GM23248 (cell line): ENCODE measurements at regions not wholly inside any gene's neighbourhood (a gene's known extent, or its start where the extent isn't known, plus 50 kb on each side); places are given as distances from the start of the nearest gene placed in this dataset.

Source experiments
- EZH2 ChIP-seq: fragments of 200-600 bp; sonication (generic); IDR thresholded peaks from 2 replicates; pipeline ENCODE4 v1.6.1; 2018; ENCODE audit warnings: antibody characterized with exemption, mild to moderate bottlenecking; ENCODE audit not compliant: insufficient read depth, poor library complexity, severe bottlenecking
- EZH2phosphoT487 ChIP-seq: fragments of 200-600 bp; sonication (generic); IDR thresholded peaks from 2 replicates; pipeline ENCODE4 v1.6.1; 2018; ENCODE audit warnings: antibody characterized with exemption, moderate library complexity, mild to moderate bottlenecking, low read depth; ENCODE audit not compliant: insufficient read depth

- no peak for TF ChIP-seq EZH2
- TF ChIP-seq EZH2phosphoT487, result no peak
Measured at GRCh38 chr5:154647761-154648145, 107.4 kb upstream of the LARP1 start.
